T-helper 1 cell (primary cell): ENCODE measurements at regions not wholly inside any gene's neighbourhood (a gene's known extent, or its start where the extent isn't known, plus 50 kb on each side); places are given as distances from the start of the nearest gene placed in this dataset.

ENCODE experiments used
- DNase-seq, 5 donors: peaks; one replicate each; pipeline ENCODE4 v3.0.0-alpha.2; 2012 to 2020

DNA sequence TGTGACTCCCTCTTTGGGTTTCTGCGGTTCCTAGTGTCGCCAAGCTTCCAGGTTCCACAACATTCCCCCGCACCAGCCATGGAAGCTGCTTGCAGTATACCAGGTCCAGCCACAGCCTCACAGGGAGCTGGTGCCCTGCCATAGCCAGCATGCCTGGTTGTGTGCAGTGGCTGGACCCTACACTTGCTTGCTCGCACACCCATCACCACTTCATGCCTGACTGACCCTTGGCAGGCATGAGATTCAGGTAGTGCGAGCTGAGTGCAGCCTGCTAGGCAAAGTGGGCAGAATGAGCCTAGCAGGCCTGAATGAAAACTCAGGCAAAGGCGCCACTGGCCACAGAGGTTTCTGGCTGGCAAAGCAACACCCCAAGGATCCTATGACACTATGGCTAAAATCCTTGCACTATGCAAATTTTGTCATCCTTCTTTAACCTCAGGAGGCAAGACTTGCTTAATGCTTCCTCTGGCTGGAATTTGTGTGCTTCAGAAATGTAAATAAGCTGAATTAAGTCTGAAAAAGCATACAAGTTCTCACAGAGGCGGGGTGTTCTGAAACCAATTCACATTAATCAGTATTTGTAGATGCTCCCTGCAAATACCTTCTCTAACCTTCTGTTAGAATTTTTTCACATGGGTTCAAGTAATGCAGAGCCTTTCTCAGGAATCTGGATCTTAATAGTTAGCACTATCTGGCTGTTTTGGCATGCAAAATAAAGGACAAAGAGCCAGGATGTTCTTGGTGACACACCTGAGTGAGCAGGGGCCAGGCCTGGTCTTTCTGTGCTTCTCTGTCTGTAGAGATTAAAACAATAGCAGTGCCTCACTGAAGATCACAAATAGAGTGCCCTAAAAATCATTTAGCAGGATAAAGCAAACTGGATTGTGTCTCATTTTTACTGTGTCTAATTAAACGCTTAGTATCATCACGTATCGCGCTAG lies 256.9 kb downstream of the GPATCH2 start:
- no peak for DNase-seq

DNA sequence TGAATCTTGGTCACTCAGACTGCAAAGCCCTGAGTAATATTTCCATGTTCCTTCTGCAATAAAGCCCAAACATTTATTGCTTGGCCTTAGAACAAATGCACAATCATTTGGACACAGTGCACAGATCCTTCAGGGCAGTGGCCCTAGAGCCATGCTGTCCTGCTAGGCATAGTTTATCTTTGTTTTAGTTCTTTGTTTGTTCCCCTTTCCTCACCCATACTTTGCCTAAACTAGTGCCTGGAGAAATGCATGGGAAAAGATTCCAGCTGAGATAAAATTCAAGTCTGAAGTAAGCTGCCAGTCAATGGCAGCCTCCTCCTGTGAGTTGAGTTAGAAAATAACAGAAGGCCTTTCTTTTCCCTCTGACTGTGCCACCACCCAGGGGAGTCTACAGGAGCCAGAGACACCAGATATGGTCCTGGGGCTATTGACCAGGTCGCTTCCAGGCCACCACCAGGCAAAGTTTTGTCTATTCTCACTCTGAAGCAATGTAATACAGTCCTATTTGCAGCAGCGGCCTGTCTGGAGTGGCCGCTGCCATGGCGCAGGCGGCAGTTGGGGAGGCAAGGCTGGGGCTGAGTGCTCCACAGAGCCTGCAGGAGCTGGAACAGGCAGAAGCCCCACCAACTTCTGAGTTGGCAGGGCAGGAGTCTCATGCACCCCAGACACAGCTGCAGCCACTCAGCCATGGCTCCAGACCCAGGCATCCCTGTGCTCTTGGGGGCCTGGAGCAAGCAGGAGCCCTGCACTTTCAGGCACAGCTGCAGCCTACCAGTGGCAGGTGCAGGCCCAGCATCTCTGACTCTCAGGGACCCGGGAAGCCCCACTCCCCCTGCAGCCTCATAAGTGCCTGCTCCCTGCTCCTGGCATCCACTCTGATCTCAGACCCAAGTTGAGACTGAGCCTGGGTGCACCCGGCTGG lies 258.6 kb downstream of the GPATCH2 start:
- DNase-seq = no peak

GRCh38 chr1:217370757-217371156 lies 260.1 kb downstream of the GPATCH2 start:
- DNase-seq = no peak

- no peak for DNase-seq
Observed at GRCh38 chr1:217369996-217370551, 260.8 kb downstream of the GPATCH2 start.

DNA sequence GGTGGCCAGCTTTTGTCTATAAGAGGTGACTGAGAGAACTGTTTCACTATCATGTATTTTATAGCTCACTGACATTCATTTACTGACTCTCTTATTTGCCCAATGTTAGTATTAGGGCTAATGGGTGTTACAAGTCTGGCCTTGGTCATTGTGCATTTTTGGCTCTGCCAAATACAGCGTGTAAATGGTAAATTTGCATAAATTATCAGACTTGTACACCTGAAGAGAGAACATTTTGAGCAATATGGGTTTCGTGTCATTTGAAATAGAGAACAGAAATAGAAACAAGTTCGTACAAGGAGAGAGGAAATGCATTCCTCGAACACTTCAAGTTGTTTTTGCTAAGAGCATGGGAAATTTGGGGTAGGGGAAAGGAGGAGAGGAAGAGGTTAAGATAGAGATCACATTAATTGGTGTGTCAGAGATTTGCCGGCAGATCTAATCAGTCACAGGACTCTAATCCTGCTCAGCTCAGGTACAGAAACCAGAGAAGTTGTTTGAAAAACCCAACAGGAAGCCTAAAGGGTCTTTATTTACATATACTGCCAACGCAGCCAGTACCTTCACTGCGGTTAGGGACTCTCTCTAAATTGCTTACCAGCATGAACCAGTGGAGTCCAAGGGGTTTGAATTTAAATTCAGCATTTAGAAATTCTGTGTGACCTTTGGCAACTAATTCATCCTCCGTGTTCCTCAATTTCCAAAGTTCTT lies 261.5 kb downstream of the GPATCH2 start:
- no peak for DNase-seq

DNA sequence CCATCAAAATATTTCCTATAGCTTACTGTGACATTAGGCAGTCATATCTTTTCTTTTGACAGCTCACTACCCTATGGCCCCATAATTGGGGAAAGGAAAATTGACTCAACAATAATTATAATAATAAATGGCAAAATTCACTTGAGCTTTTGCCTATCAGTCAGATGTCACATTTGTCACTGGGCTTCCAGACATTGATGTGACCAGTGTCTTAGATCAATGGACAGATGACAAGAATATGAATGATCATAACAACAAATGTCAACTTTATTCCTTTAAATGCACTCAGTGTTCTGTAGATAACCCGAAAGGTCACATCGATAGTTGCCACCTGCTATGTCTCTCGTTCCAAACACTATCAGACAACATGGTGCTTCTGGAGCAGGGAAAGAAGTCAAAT lies 266.7 kb downstream of the GPATCH2 start:
- no peak for DNase-seq

- no peak for DNase-seq
Observed at GRCh38 chr1:217363319-217363718, 267.6 kb downstream of the GPATCH2 start.

DNA sequence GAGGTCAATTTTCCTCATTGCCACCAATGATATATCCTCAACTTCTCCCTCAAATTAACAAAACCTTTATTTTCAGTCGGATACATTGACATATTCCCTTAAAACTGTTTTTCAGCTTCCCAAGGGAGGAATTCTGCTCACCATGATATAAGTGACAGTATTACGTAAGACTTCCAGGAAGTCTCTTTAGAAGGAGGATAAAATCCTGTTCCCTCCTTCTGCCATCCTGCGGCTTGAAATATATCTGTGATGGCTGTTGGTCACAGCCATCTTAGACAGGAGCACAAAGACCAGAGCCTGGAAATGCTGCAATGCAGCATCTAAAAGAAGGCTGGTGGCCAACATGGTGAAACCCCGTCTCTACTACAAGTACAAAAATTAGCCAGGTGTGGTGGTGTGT lies 270.4 kb downstream of the GPATCH2 start:
- no peak for DNase-seq

DNA sequence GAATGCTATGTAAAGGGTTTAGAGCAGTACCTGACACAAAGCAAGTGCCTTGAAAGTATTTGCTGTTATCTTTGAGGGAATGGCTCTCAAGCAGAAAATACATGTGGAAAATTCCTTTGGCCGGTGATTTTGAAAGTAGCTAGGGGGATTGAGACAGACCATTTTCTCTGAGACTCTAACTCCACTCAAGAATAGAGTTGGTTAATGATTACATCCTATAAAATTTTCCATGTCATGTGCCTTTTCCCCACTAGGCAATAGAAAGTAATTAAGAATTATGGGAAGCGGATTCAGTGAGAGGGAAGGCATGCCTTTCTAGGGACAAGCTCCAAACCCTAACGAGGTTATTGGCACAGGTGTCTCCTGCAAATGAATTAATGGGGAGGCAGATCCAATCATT lies 276.0 kb downstream of the GPATCH2 start:
- no peak for DNase-seq

DNA sequence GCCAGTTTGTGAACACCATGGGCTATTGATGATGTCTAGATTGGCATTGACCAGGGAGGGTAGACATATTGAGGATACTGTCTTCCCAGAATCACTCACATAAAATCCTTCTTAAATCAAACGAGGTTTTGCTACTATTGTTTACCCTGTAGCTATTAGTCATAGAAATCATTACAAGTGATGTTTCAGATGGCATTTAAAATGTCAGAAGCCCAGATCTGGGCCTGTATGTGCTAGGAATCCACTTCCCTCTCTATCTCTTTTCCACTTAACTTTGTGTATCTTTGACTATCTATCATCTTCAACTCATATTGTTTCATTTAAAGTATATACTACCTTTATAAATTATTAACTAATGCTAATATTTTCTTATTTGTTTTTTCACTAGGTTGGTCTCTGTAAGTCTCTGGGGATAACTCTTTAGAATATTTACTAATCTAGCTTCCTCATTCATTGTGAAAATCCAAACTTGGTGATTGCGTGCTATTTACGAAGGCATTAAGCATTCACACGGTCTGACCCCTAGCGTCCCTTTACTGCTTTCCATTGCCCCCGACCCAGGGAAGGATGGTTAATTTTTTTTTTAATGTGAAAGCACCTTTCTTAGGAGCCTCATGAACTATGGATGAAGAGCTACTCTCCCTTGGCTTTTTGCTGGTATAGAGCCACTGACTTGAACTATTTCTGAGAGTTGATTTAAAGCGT lies 281.8 kb downstream of the GPATCH2 start:
- DNase-seq = no peak

DNA sequence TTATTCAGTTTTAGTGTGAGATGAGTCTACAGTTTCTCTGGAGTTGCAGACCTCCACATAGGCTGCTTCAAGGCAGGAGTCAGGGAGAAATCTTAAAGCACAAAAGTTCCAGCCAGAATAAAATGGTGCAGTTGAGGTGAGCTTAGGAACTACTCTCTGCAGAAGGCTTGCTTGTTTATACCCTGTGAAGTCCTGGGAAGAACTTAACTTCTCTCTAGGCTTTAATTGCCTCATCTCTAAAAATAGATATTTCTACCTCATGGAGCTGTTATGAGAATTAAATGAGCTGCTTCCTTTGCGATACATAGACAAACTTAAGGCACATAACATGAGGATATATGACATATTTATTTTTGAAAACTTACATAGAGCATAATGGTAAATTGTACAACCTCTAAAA lies 286.2 kb downstream of the GPATCH2 start:
- DNase-seq = no peak

DNA sequence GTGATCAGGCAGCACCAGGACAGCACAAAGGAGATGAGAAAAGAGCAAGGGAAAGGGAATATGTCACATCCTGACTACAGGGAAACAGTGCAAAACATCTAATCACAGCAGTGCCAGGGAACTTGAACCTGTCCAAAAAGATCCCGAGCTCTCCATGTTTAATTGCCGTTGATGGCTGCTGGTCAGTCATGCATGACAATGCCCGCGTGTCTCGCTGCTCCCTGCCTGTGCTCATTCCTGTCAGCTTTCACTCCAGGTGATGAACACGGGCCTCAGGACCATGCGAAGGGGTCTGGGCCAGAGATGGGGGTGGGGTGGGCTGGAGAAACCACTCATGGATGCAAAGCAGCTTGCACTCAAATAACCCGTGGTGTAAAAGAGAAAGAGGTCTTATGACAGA lies 287.0 kb downstream of the GPATCH2 start:
- no peak for DNase-seq

DNA sequence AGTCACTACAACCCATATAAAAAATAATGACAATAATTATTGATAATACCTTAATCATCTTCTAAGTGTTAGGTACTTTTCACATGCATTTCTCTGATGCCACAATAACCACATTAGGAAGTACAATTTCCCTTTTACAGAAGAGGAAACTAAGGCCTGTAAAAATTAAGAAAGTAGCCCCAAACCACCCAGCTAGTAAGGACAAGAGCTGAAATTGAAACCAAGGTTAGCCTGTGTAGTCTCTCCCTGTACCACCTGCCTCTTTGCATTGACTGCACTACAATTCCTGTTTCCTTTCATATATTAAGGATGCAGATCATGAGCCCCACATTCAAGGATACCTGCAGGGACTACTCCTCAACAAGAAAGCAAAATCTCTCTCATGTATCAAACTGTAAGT lies 288.8 kb downstream of the GPATCH2 start:
- DNase-seq = no peak

DNA sequence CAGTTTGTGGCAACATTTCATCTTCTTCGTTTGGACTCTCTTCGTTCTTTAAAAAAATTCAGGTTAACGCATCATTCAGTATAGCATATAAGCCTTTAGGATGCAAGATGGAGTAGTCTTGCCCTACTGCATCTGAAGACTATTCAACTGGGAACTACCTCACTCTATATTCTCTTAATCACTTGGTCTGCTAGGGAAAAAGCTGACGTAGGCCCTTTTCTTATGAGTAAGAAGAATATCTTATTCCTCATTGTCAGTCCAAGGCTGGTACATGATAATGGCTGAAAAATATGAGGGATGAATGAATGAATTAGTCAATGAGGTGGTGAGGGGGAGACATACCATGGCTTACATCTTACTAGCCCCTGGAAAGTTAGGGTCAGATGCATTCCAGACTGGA lies 294.2 kb downstream of the GPATCH2 start:
- DNase-seq = no peak

GRCh38 chr1:217333939-217334338 lies 297.0 kb downstream of the GPATCH2 start:
- DNase-seq = no peak

GRCh38 chr1:217332431-217333065 lies 298.3 kb downstream of the GPATCH2 start:
- no peak for DNase-seq

DNA sequence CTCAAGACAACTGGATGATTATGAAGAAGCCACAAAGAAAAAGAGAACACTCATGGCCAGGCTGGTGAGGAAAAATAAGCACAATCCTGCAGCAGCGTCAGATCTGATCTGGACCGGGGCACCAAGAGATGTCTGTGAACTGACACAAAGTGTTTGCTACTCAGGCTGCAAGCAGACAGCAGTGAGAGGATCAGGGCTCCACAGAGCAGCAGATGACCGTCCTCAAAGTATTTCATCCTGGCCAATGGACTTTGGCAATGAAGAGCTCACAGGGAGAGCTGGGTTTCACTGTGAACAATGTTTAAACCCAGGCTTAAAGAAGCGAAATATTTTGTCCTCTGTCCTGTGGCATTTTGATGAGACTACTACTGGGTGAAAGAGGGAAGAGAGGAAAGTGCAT lies 299.2 kb downstream of the GPATCH2 start:
- DNase-seq = no peak

- DNase-seq = no peak
Observed at GRCh38 chr1:217327901-217328300, 303.0 kb downstream of the GPATCH2 start.

- no peak for DNase-seq
Observed at GRCh38 chr1:217322834-217323233, 308.1 kb downstream of the GPATCH2 start.

- DNase-seq = no peak
Observed at GRCh38 chr1:217315346-217315745, 315.5 kb downstream of the GPATCH2 start.

- no peak for DNase-seq
Observed at GRCh38 chr1:217313096-217313495, 317.8 kb downstream of the GPATCH2 start.

- no peak for DNase-seq
Observed at GRCh38 chr1:217311766-217312165, 319.1 kb downstream of the GPATCH2 start.
